Prostate gland (tissue), 2 donors: ENCODE measurements at regions not wholly inside any gene's neighbourhood (a gene's known extent, or its start where the extent isn't known, plus 50 kb on each side); places are given as distances from the start of the nearest gene placed in this dataset.

ENCODE experiments used
- DNase-seq: peaks from one replicate; pipeline ENCODE4 v3.0.0-alpha.2; 2019; ENCODE audit warnings: low spot score
- H3K27ac ChIP-seq, 2 donors: fragments of 200-600 bp; sonication (generic); 2 replicates each; pipeline ENCODE4 v1.5.1; 2017 to 2019
- H3K27me3 ChIP-seq: fragments of 200-600 bp; sonication (generic); replicated peaks from 2 replicates; pipeline ENCODE4 v1.5.1; 2019; ENCODE audit not compliant: insufficient read depth
- H3K36me3 ChIP-seq, 2 donors: fragments of 200-600 bp; sonication (generic); 1 replicate in 1 of 2; 2 replicates in 1 of 2; pipeline versions ENCODE4 v1.5.1 to v1.8.1; 2017 to 2019
- H3K4me1 ChIP-seq: fragments of 200-600 bp; sonication (generic); replicated peaks from 2 replicates; pipeline ENCODE4 v1.5.1; 2019
- H3K4me3 ChIP-seq, 2 donors: fragments of 200-600 bp; sonication (generic); 2 replicates each; pipeline ENCODE4 v1.5.1; 2017 to 2019
- H3K9me3 ChIP-seq: fragments of 200-600 bp; sonication (generic); 2 replicates; pipeline ENCODE4 v1.5.1; 2017
- POLR2A ChIP-seq: fragments of 450-650 bp; IDR thresholded peaks from one replicate; pipeline ENCODE4 v1.6.1; 2016; ENCODE audit warnings: antibody characterized with exemption, mild to moderate bottlenecking
- POLR2AphosphoS5 ChIP-seq: sonication (generic); formaldehyde crosslinking; IDR thresholded peaks from one replicate; pipeline ENCODE4 v1.6.1; 2017; ENCODE audit warnings: antibody characterized with exemption
- WGBS: methylation state at CpG from one replicate; pipeline ENCODE4 v1.1.5; 2018; 5-methylcytosine and 5-hydroxymethylcytosine counted together
- intact Hi-C: fragments of 100-400 bp; cut with DNase I; formaldehyde crosslinking; loops from one replicate; pipeline ENCODE4 v1.14.2; 2022
- TF ChIP-seq, protein P1 (sequence below), 4 experiments: fragments of 200-600 bp in 2 of 4; fragments of 450-650 bp in 2 of 4; sonication (generic) in 2 of 4; IDR thresholded peaks; 1 replicate in 3 of 4; 2 replicates in 1 of 4; pipeline ENCODE4 v1.5.1; 2016 to 2019; ENCODE audit warnings: antibody characterized with exemption in 4 of 4, mild to moderate bottlenecking in 2 of 4, moderate library complexity in 2 of 4

DNA sequence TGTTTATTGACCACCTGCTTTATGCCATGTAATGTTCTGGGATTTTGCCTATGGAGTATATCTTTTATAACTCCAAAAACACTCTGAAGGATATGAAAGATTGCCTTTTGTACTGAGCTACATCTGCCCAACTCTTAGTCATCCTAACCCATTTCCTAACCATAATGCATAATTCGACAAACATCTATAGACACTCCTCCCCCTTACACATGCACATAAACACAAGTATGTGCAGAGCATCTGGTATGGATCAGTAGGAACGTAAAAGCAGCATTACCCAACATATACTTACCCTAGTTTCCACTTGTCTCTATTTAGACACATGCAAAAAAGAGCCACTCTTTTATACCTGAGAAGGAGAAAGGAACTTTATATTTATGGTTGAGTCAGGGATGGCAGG lies 272.8 kb downstream of the FAM76B start:
- Histone ChIP-seq H3K27ac (no peak overlapping the region), H3K4me3 (no peak overlapping the region), H3K4me1 (no peaks in the 10 kb centered on the region), H3K27me3 (no peaks in the 10 kb centered on the region), H3K36me3 (no peaks in the 10 kb centered on the region), H3K9me3 (no peaks in the 10 kb centered on the region)
- no peak for DNase-seq
- 84% methylated on average over 2 of the region's 2 CpGs for WGBS
- intact Hi-C loops = no loop called here
- TF ChIP-seq, protein P1, sequence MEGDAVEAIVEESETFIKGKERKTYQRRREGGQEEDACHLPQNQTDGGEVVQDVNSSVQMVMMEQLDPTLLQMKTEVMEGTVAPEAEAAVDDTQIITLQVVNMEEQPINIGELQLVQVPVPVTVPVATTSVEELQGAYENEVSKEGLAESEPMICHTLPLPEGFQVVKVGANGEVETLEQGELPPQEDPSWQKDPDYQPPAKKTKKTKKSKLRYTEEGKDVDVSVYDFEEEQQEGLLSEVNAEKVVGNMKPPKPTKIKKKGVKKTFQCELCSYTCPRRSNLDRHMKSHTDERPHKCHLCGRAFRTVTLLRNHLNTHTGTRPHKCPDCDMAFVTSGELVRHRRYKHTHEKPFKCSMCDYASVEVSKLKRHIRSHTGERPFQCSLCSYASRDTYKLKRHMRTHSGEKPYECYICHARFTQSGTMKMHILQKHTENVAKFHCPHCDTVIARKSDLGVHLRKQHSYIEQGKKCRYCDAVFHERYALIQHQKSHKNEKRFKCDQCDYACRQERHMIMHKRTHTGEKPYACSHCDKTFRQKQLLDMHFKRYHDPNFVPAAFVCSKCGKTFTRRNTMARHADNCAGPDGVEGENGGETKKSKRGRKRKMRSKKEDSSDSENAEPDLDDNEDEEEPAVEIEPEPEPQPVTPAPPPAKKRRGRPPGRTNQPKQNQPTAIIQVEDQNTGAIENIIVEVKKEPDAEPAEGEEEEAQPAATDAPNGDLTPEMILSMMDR (IDR thresholded peaks at IDR 0.05) = no peak
- TF ChIP-seq POLR2AphosphoS5 (no peak), POLR2A (no peak)

DNA sequence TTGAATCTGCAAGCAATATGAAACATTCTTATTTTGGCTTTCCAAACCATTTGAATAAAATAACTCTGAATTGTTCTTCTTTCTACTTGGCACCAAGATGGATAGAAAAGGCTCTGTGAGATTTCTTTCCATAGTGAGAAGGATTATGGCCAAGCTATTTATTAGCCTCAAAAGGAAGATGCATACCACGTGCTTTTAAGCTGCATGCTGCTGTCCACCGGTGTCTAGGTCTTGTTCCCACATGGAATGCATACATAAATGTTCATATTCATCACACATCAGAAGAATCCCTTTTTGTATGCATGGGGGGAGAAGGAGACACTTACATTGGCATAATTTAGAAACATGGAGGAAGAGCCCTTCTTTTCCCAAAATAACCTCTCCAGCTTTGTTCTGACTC lies 273.4 kb downstream of the FAM76B start:
- intact Hi-C loops = no loop called here
- no peaks in the 10 kb centered on the region for H3K9me3 ChIP-seq
- 82% methylated on average over 2 of the region's 2 CpGs for WGBS
- H3K4me1 ChIP-seq = no peaks in the 10 kb centered on the region
- DNase-seq = no peak
- TF ChIP-seq POLR2A (no peak), POLR2AphosphoS5 (no peak)
- TF ChIP-seq, protein P1 (IDR thresholded peaks at IDR 0.05) = no peak
- no peak overlapping the region for H3K27ac ChIP-seq
- no peaks in the 10 kb centered on the region for H3K27me3 ChIP-seq
- H3K4me3 ChIP-seq = no peak overlapping the region
- no peaks in the 10 kb centered on the region for H3K36me3 ChIP-seq

DNA sequence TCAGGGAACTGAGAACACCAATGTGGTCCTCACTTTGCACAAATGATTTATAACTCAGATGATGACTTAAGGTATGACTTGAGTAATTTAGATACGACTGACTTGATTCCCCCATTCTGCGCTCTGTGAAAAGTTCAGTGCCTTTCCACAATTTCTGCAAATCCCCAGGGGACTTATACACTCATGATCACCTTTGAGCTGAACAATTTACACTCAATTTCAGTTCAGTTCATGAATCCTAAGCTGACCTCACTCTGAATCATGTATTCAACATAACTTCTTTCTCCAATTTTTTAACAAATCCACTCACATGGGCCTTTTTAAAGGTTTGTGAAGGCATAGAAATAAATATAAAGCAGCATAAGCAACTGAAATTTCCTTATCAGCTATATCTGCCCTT lies 274.2 kb downstream of the FAM76B start:
- TF ChIP-seq POLR2A (no peak), POLR2AphosphoS5 (no peak)
- TF ChIP-seq, protein P1 (IDR thresholded peaks at IDR 0.05) = no peak
- no peaks in the 10 kb centered on the region for H3K9me3 ChIP-seq
- H3K27me3 ChIP-seq = no peaks in the 10 kb centered on the region
- 92% methylated on average over 2 of the region's 2 CpGs for WGBS
- no peak overlapping the region for H3K27ac ChIP-seq
- intact Hi-C loops = no loop called here
- no peak overlapping the region for H3K4me3 ChIP-seq
- H3K4me1 ChIP-seq = no peaks in the 10 kb centered on the region
- no peaks in the 10 kb centered on the region for H3K36me3 ChIP-seq
- no peak for DNase-seq

DNA sequence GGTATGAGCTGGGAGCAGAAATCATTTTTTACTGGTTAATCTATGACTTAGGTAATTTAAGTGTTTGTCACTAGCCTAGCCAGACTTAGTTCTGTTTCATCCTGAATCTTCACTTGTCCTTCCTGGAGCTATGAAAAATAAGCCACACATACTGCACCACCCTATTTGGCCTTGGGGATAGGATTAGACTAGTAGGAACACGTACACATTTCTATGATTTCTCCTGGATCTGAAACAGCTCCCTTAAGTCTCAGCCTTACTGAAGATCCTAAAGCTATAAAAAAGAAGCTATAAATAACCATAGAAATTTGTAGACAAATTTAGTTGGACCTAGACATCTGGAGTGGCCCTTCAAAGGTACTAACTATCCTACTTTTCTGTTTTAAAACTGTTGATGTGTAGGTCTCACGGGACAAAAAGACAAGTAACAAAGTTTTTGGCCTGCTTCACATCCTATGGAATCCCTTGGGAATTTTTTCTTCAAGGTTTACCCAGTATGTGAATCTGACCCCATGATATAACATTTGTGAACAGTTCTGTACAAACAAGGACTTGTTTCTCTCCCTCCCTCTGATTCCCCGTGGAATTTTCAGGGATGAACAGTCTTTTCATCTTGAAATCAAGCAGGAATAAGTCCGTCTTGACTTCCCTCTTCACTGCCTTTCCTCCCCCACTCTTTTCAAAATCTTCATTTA lies 275.0 kb downstream of the FAM76B start:
- 44% methylated on average over 4 of the region's 4 CpGs for WGBS
- H3K4me3 ChIP-seq = no peak overlapping the region
- H3K9me3 ChIP-seq = no peaks in the 10 kb centered on the region
- no peaks in the 10 kb centered on the region for H3K4me1 ChIP-seq
- H3K27ac ChIP-seq = no peak overlapping the region
- no peak for TF ChIP-seq POLR2AphosphoS5
- intact Hi-C loops = no loop called here
- no peaks in the 10 kb centered on the region for H3K36me3 ChIP-seq
- no peaks in the 10 kb centered on the region for H3K27me3 ChIP-seq
- DNase-seq = no peak

DNA sequence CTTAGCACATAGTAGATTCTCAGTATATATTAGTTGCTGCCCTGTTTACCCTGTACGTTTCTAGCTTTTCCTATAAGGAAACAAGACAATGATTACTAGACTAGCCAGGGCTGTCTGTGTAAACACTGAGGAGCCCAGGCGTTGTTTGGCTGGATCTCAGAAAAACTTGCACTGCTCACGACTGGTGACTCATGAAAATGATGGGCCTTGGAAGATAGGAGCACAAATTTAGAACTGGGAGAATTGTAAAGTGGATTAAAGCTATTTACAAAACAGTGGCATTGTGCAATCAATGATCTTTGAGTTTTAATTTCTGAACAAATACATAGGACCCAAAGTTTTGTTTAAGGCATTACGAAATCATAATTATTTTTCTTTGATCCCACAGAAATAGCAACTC lies 276.9 kb downstream of the FAM76B start:
- WGBS = 21% methylated on average over 4 of the region's 4 CpGs
- no peaks in the 10 kb centered on the region for H3K36me3 ChIP-seq
- no peaks in the 10 kb centered on the region for H3K4me1 ChIP-seq
- TF ChIP-seq, protein P1 (IDR thresholded peaks at IDR 0.05) = no peak
- TF ChIP-seq POLR2AphosphoS5 = peak; percentile 86
- peak; percentile 77 for DNase-seq
- peak overlapping the region; percentile 45 to 50 for H3K27ac ChIP-seq
- no peaks in the 10 kb centered on the region for H3K9me3 ChIP-seq
- H3K27me3 ChIP-seq = no peaks in the 10 kb centered on the region
- intact Hi-C loops = no loop called here
- H3K4me3 ChIP-seq = no peak overlapping the region
